ENCODE measurements at regions not wholly inside any gene's neighbourhood (a gene's known extent, or its start where the extent isn't known, plus 50 kb on each side); places are given as distances from the start of the nearest gene placed in this dataset.

DNA sequence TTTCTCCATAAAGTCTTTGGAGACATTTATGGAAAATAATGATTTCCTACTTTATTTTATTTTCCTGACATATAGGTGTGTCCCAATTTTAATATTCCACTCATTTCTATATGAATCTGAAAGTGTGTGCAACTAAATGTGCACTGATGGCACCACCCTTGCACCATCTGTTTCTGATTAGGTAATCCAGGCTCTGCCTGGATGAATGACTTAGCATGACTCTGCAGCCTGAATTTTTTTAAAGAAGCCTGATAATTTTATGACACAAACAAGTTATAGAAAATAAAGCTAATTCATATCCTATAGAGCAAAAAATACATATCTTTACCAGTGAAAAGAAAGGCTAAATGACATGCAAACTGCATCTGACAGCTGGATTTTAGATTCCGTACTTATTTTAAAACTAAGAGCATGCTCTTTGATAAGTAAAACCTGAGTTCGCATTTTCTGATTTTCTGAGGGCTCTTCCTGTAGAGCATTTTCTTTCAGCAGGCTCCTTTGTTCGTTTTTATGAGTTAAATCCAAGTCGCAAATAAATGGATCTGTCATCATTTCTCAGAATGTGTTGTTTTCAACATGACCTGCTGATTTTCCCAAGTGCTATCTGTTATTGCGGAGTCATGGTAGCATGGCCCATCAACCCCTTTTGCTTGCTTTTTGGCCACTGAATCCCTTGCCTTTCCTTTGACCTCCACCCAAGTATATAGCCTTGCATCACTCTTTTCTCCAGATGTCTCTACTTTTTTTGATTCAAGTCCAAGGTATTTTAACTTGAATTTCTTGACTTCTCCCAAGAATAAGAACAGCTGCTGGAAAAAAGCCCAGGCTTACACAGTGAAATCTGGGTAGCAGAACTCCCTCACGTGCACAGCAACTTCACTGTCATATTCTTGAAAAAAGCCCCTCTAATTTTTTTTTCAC, 52.8 kb upstream of the LYPLAL1 start:
- TF ChIP-seq, protein P1, sequence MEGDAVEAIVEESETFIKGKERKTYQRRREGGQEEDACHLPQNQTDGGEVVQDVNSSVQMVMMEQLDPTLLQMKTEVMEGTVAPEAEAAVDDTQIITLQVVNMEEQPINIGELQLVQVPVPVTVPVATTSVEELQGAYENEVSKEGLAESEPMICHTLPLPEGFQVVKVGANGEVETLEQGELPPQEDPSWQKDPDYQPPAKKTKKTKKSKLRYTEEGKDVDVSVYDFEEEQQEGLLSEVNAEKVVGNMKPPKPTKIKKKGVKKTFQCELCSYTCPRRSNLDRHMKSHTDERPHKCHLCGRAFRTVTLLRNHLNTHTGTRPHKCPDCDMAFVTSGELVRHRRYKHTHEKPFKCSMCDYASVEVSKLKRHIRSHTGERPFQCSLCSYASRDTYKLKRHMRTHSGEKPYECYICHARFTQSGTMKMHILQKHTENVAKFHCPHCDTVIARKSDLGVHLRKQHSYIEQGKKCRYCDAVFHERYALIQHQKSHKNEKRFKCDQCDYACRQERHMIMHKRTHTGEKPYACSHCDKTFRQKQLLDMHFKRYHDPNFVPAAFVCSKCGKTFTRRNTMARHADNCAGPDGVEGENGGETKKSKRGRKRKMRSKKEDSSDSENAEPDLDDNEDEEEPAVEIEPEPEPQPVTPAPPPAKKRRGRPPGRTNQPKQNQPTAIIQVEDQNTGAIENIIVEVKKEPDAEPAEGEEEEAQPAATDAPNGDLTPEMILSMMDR (conservative IDR thresholded peaks at IDR 0.05; ENCODE audit: low read depth, low read length) = no peak
- TF ChIP-seq EZH2 (IDR thresholded peaks at IDR 0.05; ENCODE audit: low read length, unreplicated experiment) = no peak
